ENCODE measurements at regions not wholly inside any gene's neighbourhood (a gene's known extent, or its start where the extent isn't known, plus 50 kb on each side); places are given as distances from the start of the nearest gene placed in this dataset.

GRCh38 chr22:27284324-27284723, 517.2 kb downstream of the MN1 start:
- no peak for DNase-seq (ENCODE audit: low read depth)

GRCh38 chr22:27286711-27287110, 514.8 kb downstream of the MN1 start:
- DNase-seq (ENCODE audit: low read depth) = no peak

GRCh38 chr22:27292542-27293299, 508.8 kb downstream of the MN1 start:
- DNase-seq (ENCODE audit: low read depth) = no peak

- no peak for DNase-seq (ENCODE audit: low read depth)
Measured at GRCh38 chr22:27293721-27294445, 507.7 kb downstream of the MN1 start.

- DNase-seq (ENCODE audit: low read depth) = no peak
Measured at GRCh38 chr22:27295040-27295439, 506.5 kb downstream of the MN1 start.

- no peak for DNase-seq (ENCODE audit: low read depth)
Measured at GRCh38 chr22:27295605-27296004, 506.0 kb downstream of the MN1 start.

GRCh38 chr22:27296091-27296675, 505.4 kb downstream of the MN1 start:
- DNase-seq (ENCODE audit: low read depth) = no peak

GRCh38 chr22:27297125-27297524, 504.4 kb downstream of the MN1 start:
- DNase-seq (ENCODE audit: low read depth) = no peak

- DNase-seq (ENCODE audit: low read depth) = no peak
Measured at GRCh38 chr22:27298332-27298731, 503.2 kb downstream of the MN1 start.

GRCh38 chr22:27298742-27299141, 502.8 kb downstream of the MN1 start:
- DNase-seq (ENCODE audit: low read depth) = no peak

- DNase-seq (ENCODE audit: low read depth) = no peak
Measured at GRCh38 chr22:27299181-27300085, 502.1 kb downstream of the MN1 start.

- DNase-seq (ENCODE audit: low read depth) = no peak
Measured at GRCh38 chr22:27300536-27301285, 500.8 kb downstream of the MN1 start.

- DNase-seq (ENCODE audit: low read depth) = no peak
Measured at GRCh38 chr22:27302501-27302900, 499.1 kb downstream of the MN1 start.

GRCh38 chr22:27303718-27304117, 497.8 kb downstream of the MN1 start:
- no peak for DNase-seq (ENCODE audit: low read depth)

- DNase-seq (ENCODE audit: low read depth) = no peak
Measured at GRCh38 chr22:27306771-27307170, 494.8 kb downstream of the MN1 start.

- DNase-seq (ENCODE audit: low read depth) = no peak
Measured at GRCh38 chr22:27307545-27308247, 493.9 kb downstream of the MN1 start.

- DNase-seq (ENCODE audit: low read depth) = no peak
Measured at GRCh38 chr22:27308513-27308912, 493.0 kb downstream of the MN1 start.

GRCh38 chr22:27309697-27310096, 491.9 kb downstream of the MN1 start:
- no peak for DNase-seq (ENCODE audit: low read depth)

- no peak for DNase-seq (ENCODE audit: low read depth)
Measured at GRCh38 chr22:27310966-27311697, 490.4 kb downstream of the MN1 start.

Measured in GM04504 (cell line).